Smooth muscle cell (in vitro differentiated cells): ENCODE measurements at regions not wholly inside any gene's neighbourhood (a gene's known extent, or its start where the extent isn't known, plus 50 kb on each side); places are given as distances from the start of the nearest gene placed in this dataset.

Experiments
- DNase-seq: peaks from one replicate; lab custom pipeline; 2025; ENCODE audit not compliant: unreplicated experiment; lab: John Stamatoyannopoulos, UW
- H2AFZ ChIP-seq: fragments of 200-600 bp; sonication (generic); 2 replicates; pipeline ENCODE4 v1.6.0; 2016; ENCODE audit warnings: antibody characterized with exemption, low read depth, mild to moderate bottlenecking
- H3F3A ChIP-seq: fragments of 200-600 bp; sonication (generic); 2 replicates; pipeline ENCODE4 v1.6.0; 2017; ENCODE audit warnings: antibody characterized with exemption, low read depth
- H3K27ac ChIP-seq: fragments of 200-600 bp; sonication (generic); 2 replicates; pipeline ENCODE4 v1.5.1; 2016; ENCODE audit warnings: low read depth, mild to moderate bottlenecking
- H3K27me3 ChIP-seq: fragments of 200-600 bp; sonication (generic); 2 replicates; pipeline ENCODE4 v1.6.1; 2016; ENCODE audit warnings: low read depth, mild to moderate bottlenecking
- H3K36me3 ChIP-seq: fragments of 200-600 bp; sonication (generic); 2 replicates; pipeline ENCODE4 v1.5.1; 2016; ENCODE audit warnings: low read depth
- H3K4me1 ChIP-seq: fragments of 200-600 bp; sonication (generic); 2 replicates; pipeline ENCODE4 v1.5.1; 2016; ENCODE audit warnings: low read depth
- H3K4me2 ChIP-seq: fragments of 200-600 bp; sonication (generic); 2 replicates; pipeline ENCODE4 v1.6.0; 2016; ENCODE audit warnings: mild to moderate bottlenecking
- H3K4me3 ChIP-seq: fragments of 200-600 bp; sonication (generic); 2 replicates; pipeline ENCODE4 v1.5.1; 2016; ENCODE audit warnings: mild to moderate bottlenecking
- H3K79me2 ChIP-seq: fragments of 200-600 bp; sonication (generic); 2 replicates; pipeline ENCODE4 v1.6.0; 2016; ENCODE audit warnings: low read depth, mild to moderate bottlenecking
- H3K9ac ChIP-seq: fragments of 200-600 bp; sonication (generic); 2 replicates; pipeline ENCODE4 v1.6.0; 2016; ENCODE audit warnings: low read depth
- H3K9me3 ChIP-seq: fragments of 200-600 bp; sonication (generic); replicated peaks from 2 replicates; pipeline ENCODE4 v1.5.1; 2016; ENCODE audit warnings: low read depth
- H4K20me1 ChIP-seq: fragments of 200-600 bp; sonication (generic); 2 replicates; pipeline ENCODE4 v1.6.0; 2016; ENCODE audit warnings: low read depth
- CTCF ChIP-seq: fragments of 200-600 bp; sonication (generic); IDR thresholded peaks from 2 replicates; pipeline ENCODE4 v1.5.1; 2017; ENCODE audit warnings: borderline replicate concordance, mild to moderate bottlenecking, antibody characterized with exemption; ENCODE audit not compliant: insufficient read depth, poor library complexity, severe bottlenecking
- WGBS: methylation state at CpG from one replicate; pipeline ENCODE4 v1.1.7; 2016; ENCODE audit warnings: low lambda C conversion rate; 5-methylcytosine and 5-hydroxymethylcytosine counted together

- no peak overlapping the region for H2AFZ ChIP-seq
- no peaks in the 10 kb centered on the region for H3F3A ChIP-seq
- WGBS, result 100% methylated on average over 1 of the region's 1 CpG
- no peak overlapping the region for H3K9ac ChIP-seq
- no peaks in the 10 kb centered on the region for H3K4me1 ChIP-seq
- H4K20me1 ChIP-seq, result no peaks in the 10 kb centered on the region
- H3K27ac ChIP-seq, result no peak overlapping the region
- no peaks in the 10 kb centered on the region for H3K36me3 ChIP-seq
- H3K27me3 ChIP-seq, result no peaks in the 10 kb centered on the region
- no peak for TF ChIP-seq CTCF
- no peak for DNase-seq
- H3K79me2 ChIP-seq, result no peaks in the 10 kb centered on the region
- no peaks in the 10 kb centered on the region for H3K9me3 ChIP-seq
- no peak overlapping the region for H3K4me2 ChIP-seq
- no peak overlapping the region for H3K4me3 ChIP-seq
These were observed 822.7 kb downstream of the NTRK3 start for GRCh38 chr15:87433871-87434270.

GRCh38 chr15:87429754-87430153, 826.8 kb downstream of the NTRK3 start:
- WGBS, result 92% methylated on average over 1 of the region's 1 CpG
- H3K27me3 ChIP-seq, result no peaks in the 10 kb centered on the region
- H3K4me2 ChIP-seq, result no peak overlapping the region
- H3K27ac ChIP-seq, result no peak overlapping the region
- H2AFZ ChIP-seq, result no peak overlapping the region
- no peak for DNase-seq
- H3K79me2 ChIP-seq, result no peaks in the 10 kb centered on the region
- no peaks in the 10 kb centered on the region for H3K36me3 ChIP-seq
- H3F3A ChIP-seq, result no peaks in the 10 kb centered on the region
- no peaks in the 10 kb centered on the region for H3K4me1 ChIP-seq
- TF ChIP-seq CTCF, result no peak
- H4K20me1 ChIP-seq, result no peaks in the 10 kb centered on the region
- no peak overlapping the region for H3K9ac ChIP-seq
- no peak overlapping the region for H3K4me3 ChIP-seq
- H3K9me3 ChIP-seq, result no peaks in the 10 kb centered on the region

- no peak for DNase-seq
- no peak overlapping the region for H2AFZ ChIP-seq
- no peaks in the 10 kb centered on the region for H3K9me3 ChIP-seq
- H3F3A ChIP-seq, result no peaks in the 10 kb centered on the region
- 25% methylated on average over 2 of the region's 2 CpGs for WGBS
- no peaks in the 10 kb centered on the region for H3K36me3 ChIP-seq
- no peaks in the 10 kb centered on the region for H3K4me1 ChIP-seq
- no peaks in the 10 kb centered on the region for H3K27me3 ChIP-seq
- no peaks in the 10 kb centered on the region for H4K20me1 ChIP-seq
- no peak overlapping the region for H3K9ac ChIP-seq
- H3K79me2 ChIP-seq, result no peaks in the 10 kb centered on the region
- TF ChIP-seq CTCF, result no peak
- H3K4me3 ChIP-seq, result no peak overlapping the region
- no peak overlapping the region for H3K4me2 ChIP-seq
- no peak overlapping the region for H3K27ac ChIP-seq
These were observed 836.5 kb downstream of the NTRK3 start for GRCh38 chr15:87420017-87420416.

GRCh38 chr15:87419344-87419743, 837.2 kb downstream of the NTRK3 start:
- no peak for TF ChIP-seq CTCF
- Histone ChIP-seq H3K4me1 (no peaks in the 10 kb centered on the region), H3K27me3 (no peaks in the 10 kb centered on the region), H4K20me1 (no peaks in the 10 kb centered on the region), H3K9me3 (no peaks in the 10 kb centered on the region), H3K4me3 (no peak overlapping the region), H3F3A (no peaks in the 10 kb centered on the region), H3K79me2 (no peaks in the 10 kb centered on the region), H3K27ac (no peak overlapping the region), H3K36me3 (no peaks in the 10 kb centered on the region), H2AFZ (no peak overlapping the region), H3K4me2 (no peak overlapping the region), H3K9ac (no peak overlapping the region)
- 71% methylated on average over 1 of the region's 1 CpG for WGBS
- DNase-seq, result no peak
